Stimulated activated CD8-positive, alpha-beta memory T cell treated with anti-CD3 and anti-CD28 coated beads, Interleukin-15, amount 100 ng/mL, for 48 hours (primary cell): ENCODE measurements at regions not wholly inside any gene's neighbourhood (a gene's known extent, or its start where the extent isn't known, plus 50 kb on each side); places are given as distances from the start of the nearest gene placed in this dataset.

Experiments used
- DNase-seq, 2 donors: peaks; one replicate each; pipeline ENCODE4 v3.0.0-alpha.2; 2020; ENCODE audit warnings: low read depth in 2 of 2

- DNase-seq, result no peak
Observed at GRCh38 chr17:77869665-77870132, 88.8 kb upstream of the TNRC6C start.

DNA sequence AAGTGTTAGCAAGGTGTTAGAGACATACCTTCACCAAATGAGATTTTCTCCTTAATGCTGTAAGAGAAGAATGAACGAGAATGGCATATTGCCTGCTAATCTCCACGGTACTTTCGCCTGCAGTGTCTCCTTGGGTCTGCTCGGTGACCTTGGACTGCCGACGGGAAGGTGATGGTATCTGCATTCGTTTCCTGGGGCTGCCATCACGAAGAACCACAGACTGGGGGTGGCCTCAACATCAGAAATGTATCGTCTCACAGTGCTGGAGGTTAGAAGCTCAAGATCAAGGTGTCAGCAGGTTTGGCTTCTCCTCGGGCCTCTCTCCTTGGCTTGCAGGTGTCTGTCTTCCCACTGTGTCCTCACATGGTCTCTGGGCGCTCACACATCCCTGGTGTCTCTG is 86.3 kb upstream of the TNRC6C start:
- DNase-seq, result no peak

- no peak for DNase-seq
Observed at GRCh38 chr17:77872714-77873499, 85.6 kb upstream of the TNRC6C start.

GRCh38 chr17:77873500-77874302 is 84.8 kb upstream of the TNRC6C start:
- no peak for DNase-seq

GRCh38 chr17:77874303-77875050 is 84.0 kb upstream of the TNRC6C start:
- no peak for DNase-seq

DNA sequence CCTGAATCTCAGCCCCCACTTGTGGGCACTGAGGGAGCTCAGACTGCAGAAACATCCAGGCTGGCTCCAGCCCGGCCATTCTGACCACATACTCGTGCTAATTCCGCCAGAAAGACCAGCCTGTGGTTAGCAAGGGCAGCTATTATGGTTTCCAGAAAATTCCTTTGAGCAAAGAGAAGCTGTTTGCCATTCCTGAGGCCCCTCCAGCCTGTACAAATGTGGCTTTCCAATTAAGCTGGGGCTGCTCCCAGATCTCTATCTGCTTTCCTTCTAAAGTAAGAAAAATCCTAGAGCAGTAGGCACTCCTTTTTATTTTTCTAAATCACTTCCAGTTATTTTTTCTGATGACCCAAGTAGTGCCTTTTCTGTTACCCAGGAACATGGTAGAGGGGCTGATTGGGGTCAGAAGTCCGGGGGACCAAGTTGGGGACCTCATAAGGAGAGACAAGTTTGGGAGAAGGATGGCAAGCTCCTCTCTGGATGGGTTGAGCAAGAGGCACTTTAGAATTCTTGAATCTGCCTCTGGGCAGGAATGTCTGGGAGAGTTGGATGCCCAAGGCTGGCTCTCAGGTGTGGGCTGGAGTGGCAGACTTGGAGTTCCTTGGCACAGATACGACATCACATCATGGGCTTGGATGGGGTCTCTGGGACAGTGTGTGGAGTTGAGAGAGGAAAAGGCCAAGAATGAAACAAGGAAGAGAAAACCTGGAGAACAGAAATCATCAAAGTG is 83.3 kb upstream of the TNRC6C start:
- no peak for DNase-seq

DNA sequence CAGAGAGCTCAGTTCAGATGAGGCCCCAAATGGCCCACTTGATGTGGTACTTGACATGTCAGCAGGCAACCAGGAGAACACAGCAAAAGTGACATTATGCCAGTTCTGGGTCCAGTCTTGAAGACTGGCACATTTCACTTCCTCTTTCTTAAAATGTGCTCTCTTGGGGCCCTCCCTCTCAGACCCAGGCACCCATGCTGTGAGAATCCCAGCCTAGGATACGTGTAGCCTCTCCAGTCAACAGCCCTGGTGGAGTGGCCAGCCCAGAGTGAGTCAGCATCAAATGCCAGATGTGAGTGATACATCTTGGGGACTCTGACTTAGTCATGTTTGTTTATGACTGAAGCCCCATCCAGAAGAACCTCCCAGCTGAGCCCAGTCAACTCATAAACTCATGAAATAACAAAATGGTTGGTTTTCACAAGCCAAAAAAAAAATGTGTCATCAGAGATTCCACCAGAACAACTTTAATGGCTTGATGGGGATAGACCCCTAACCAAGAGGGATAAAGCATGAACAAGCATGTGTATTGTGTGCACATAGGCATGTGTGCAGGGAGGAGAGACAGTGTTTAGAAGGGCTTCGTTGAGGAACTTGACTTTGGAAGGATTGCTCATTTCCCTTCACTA is 82.5 kb upstream of the TNRC6C start:
- no peak for DNase-seq

DNA sequence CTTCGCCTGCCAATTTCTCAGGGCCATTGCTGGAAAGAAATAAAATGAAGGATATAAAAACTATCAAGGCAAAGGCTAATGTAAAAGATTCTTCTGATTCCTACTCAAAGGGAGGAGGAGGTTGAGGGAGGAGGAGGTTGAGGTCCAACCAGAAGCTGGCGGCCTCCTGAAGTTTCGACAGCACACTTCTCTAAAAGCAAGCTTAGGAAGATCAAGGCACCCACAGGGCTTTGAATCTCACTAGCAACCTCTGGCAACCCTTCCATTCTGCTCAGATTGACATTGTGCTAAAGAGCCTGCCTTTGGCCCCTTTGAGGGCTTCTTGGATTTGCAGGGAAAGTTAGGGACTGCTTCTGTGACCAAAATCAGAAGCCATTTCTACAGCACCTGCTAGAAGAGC is 81.5 kb upstream of the TNRC6C start:
- no peak for DNase-seq

- no peak for DNase-seq
Observed at GRCh38 chr17:77877646-77878355, 80.7 kb upstream of the TNRC6C start.

GRCh38 chr17:77879226-77879895 is 79.1 kb upstream of the TNRC6C start:
- no peak for DNase-seq

DNA sequence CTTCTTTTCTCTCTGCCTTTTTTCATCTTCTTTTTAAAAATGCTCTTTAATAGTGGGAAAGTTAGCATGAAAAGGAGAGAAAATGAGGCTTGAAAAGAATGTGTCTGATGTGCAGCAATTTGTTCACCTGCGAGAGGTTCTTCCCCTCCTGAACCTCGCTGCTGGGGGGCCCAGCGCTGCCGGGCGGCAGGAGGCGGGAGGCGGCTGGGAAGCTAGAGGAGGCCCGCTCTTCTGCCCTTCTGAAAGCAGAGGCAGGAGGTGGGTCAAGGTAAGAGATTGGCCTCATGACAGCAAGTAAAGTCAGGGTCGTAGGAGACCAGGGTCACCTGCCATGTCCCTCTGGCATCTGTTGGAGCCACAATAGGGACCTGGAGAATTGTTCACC is 78.6 kb upstream of the TNRC6C start:
- no peak for DNase-seq

DNA sequence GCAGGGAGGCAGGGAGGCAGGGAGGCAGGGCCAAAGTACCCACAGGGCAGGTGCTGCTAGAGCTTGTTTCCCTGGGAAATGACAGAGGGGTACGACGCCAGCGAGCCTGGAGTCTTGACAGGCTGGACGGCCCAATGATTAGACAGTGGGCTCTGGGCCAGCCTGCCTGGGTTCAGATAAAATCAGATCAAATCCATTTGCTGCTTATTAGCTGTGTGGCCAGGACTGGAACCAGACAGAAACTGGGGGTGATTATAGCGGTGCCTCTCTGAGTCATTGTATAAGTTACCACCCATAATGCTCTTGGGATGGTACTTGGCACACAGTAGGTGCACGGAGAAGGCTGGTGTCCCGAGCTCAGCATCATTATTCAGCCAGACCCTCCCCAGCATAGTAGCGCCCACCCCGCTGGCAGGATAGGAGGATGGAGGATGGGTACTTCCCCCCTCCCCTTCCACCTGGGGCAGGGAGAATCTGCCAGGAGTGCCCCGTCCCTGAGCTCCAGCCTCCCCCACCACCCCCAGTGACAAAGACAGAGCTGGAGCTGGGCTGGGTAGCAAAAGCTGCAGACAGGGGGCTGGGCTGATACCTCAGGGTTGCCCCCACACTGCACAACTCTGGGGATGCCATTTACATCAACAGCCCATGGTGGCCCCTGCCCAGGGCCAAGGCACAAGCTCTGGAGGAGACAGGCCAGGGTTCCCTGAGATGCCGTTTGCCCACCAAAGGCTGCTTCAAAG is 77.6 kb upstream of the TNRC6C start:
- DNase-seq, result no peak

GRCh38 chr17:77881545-77881944 is 77.0 kb upstream of the TNRC6C start:
- DNase-seq, result peak; percentile 65 to 74

- no peak for DNase-seq
Observed at GRCh38 chr17:77882040-77882439, 76.5 kb upstream of the TNRC6C start.

- peak; percentile 58 to 68 for DNase-seq
Observed at GRCh38 chr17:77882481-77883212, 75.9 kb upstream of the TNRC6C start.

DNA sequence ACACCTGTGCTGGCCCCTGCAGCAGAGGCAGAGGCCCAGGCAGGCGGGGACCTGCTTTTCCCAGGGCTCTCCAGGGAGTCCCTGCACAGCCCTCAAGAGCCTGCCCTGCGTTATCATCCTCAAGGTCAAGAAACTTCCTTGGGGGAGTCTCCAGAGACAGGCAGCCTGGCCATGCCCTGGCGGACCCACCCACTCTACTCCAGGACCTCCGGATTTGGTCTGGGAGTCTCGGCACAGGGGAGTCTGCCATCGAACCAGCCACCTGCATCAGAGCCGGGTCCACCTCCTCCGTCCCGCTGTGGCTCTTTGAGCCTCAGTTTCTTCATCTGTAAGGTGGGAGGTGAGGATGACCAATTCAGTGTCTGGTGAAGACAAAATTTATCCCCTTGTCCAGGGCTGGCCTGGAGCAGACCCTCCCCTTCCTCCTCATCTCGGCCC is 75.3 kb upstream of the TNRC6C start:
- DNase-seq, result no peak

DNA sequence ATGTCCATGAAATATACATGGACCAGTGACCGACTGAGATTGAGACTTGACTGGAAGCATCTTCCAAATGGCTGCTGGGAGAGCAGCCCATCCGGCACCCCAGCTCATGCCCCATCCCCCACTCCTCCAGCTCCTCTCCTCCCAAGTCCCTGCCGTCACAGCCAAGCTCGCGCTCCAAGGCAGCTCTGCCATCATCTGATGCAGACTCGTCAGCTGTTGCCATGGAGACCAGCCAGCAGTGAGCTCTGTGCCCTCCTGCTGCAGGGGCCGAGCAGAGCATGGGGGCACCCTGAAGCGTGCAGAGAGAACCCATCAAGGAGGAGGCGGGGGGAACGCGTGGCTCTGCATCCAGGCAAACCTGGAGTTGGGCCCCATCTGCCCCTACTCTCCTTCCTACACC is 74.5 kb upstream of the TNRC6C start:
- DNase-seq, result no peak

GRCh38 chr17:77884967-77885641 is 73.4 kb upstream of the TNRC6C start:
- no peak for DNase-seq
